BJ (cell line): ENCODE measurements at regions not wholly inside any gene's neighbourhood (a gene's known extent, or its start where the extent isn't known, plus 50 kb on each side); places are given as distances from the start of the nearest gene placed in this dataset.

Experiments
- CTCF ChIA-PET: fragments of 350-600 bp; formaldehyde crosslinking; extraction: SDS; loops from one replicate; lab custom pipeline; 2021; ENCODE audit warnings: antibody characterized with exemption, inconsistent platforms; lab: Yijun Ruan, JAX
- POLR2A ChIA-PET: fragments of 300-600 bp; sonication (Branson Sonifier 250); formaldehyde crosslinking; extraction: SDS; loops from one replicate; lab custom pipeline; 2021; ENCODE audit warnings: antibody characterized with exemption; lab: Charles Lee
- DNase-seq: peaks from one replicate; pipeline ENCODE4 v3.0.0-alpha.2; 2011; ENCODE audit warnings: low read depth
- H3K27me3 ChIP-seq: 2 replicates; pipeline ENCODE4 v1.6.0; 2011; ENCODE audit warnings: low read length; ENCODE audit not compliant: control insufficient read depth, insufficient read depth
- H3K36me3 ChIP-seq: 2 replicates; pipeline ENCODE4 v1.5.1; 2011; ENCODE audit warnings: low read length; ENCODE audit not compliant: control insufficient read depth, insufficient read depth
- H3K4me3 ChIP-seq: 2 replicates; pipeline ENCODE4 v1.5.1; 2011; ENCODE audit warnings: low read depth, mild to moderate bottlenecking, control low read depth, low read length
- CTCF ChIP-seq: IDR thresholded peaks from 2 replicates; pipeline ENCODE4 v1.5.1; 2011; ENCODE audit warnings: low read depth, mild to moderate bottlenecking, control low read depth, inconsistent platforms, low read length, moderate library complexity; ENCODE audit not compliant: insufficient read depth

DNA sequence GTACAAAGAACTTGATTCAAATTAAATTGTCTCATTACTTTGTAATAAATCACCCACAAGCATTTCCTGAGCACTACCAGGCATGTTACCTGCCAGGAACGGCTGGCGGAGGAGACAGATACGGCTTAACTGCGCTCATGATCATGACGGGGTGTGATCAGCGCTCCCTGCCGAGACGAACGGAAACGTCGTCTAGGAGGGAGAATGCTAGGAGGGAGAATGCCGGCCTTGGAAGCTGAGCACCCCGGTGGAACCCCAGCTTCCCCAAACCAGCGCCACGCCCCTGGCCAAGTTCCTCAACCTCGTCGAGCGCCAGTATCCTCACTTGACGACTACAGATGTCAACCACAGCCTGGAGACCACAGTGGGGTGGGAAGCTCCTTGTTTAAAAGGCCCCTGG is 272.8 kb downstream of the CTTN start:
- H3K4me3 ChIP-seq, result no peak overlapping the region
- no peaks in the 10 kb centered on the region for H3K27me3 ChIP-seq
- CTCF ChIA-PET, result no interaction called here
- POLR2A ChIA-PET, result no interaction called here
- TF ChIP-seq CTCF, result no peak
- no peaks in the 10 kb centered on the region for H3K36me3 ChIP-seq
- no peak for DNase-seq

GRCh38 chr11:70671611-70672010 is 273.3 kb downstream of the CTTN start:
- TF ChIP-seq CTCF, result no peak
- ChIA-PET POLR2A (no interaction called here), CTCF (no interaction called here)
- Histone ChIP-seq H3K4me3 (no peak overlapping the region), H3K36me3 (no peaks in the 10 kb centered on the region), H3K27me3 (no peaks in the 10 kb centered on the region)
- DNase-seq, result no peak

DNA sequence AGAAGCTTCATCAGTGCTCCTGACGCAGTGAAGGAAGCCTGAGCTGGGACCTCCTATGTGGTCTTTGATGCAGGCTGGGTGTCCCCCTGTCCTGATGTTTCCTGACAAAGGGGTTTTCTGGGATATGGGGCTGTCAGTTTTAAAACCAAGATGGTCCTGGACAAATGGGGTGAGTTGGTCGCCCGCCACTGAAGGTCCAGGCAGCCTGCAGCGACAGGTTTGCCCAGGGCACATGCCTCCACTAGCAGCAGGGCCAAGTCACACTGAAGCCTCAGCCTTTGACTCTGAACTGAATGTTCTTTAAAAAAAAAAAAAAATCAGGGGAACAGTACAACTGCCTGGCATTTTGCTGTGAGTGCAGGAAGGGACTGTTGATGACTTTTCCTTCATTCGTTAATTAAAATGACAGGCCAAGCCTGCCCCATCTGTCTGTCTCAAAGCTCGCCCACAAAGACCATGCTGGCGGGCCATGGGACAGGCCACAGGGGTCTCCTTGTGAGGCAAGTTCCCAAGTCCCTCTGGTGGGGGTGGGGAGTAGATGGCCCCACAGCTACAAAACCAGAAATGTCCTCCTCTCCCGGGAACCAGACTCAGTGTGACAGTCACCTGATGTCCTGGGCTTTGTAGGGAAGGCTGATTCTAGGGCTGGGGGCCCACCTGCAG is 274.8 kb downstream of the CTTN start:
- Histone ChIP-seq H3K4me3 (no peak overlapping the region), H3K27me3 (no peaks in the 10 kb centered on the region), H3K36me3 (no peaks in the 10 kb centered on the region)
- ChIA-PET CTCF (no interaction called here), POLR2A (no interaction called here)
- TF ChIP-seq CTCF, result no peak
- no peak for DNase-seq

GRCh38 chr11:70674605-70675004 is 276.3 kb downstream of the CTTN start:
- POLR2A ChIA-PET, result no interaction called here
- Histone ChIP-seq H3K36me3 (no peaks in the 10 kb centered on the region), H3K4me3 (no peak overlapping the region), H3K27me3 (no peaks in the 10 kb centered on the region)
- CTCF ChIA-PET, result no interaction called here
- DNase-seq, result no peak
- no peak for TF ChIP-seq CTCF

GRCh38 chr11:70675697-70676374 is 277.5 kb downstream of the CTTN start:
- Histone ChIP-seq H3K4me3 (no peak overlapping the region), H3K27me3 (no peaks in the 10 kb centered on the region), H3K36me3 (no peaks in the 10 kb centered on the region)
- ChIA-PET POLR2A (no interaction called here), CTCF (no interaction called here)
- TF ChIP-seq CTCF, result no peak
- no peak for DNase-seq
